Mammary epithelial cell (primary cell): ENCODE measurements at regions not wholly inside any gene's neighbourhood (a gene's known extent, or its start where the extent isn't known, plus 50 kb on each side); places are given as distances from the start of the nearest gene placed in this dataset.

ENCODE experiments used
- CTCF ChIP-seq, 2 donors: IDR thresholded peaks in 1 of 2; conservative IDR thresholded peaks in 1 of 2; 2 replicates each; pipeline ENCODE4 v1.5.1; 2011 to 2012; ENCODE audit warnings: inconsistent platforms in 2 of 2, low read length in 2 of 2, mild to moderate bottlenecking in 2 of 2, control low read depth in 1 of 2, low read depth in 1 of 2; ENCODE audit not compliant: insufficient read depth in 1 of 2; ENCODE audit errors: extremely low read depth in 1 of 2
- EZH2 ChIP-seq: IDR thresholded peaks from 2 replicates; pipeline ENCODE4 v1.6.1; 2012; ENCODE audit warnings: low read length, inconsistent platforms, borderline replicate concordance

- TF ChIP-seq CTCF (conservative IDR thresholded peaks at IDR 0.05 in 1 of 2, IDR thresholded peaks at IDR 0.05 in 1 of 2; ENCODE audit: extremely low read depth in 1 of 2, insufficient read depth in 1 of 2, low read depth in 1 of 2, low read length in 2 of 2): no peak
- no peak for TF ChIP-seq EZH2
Observed at GRCh38 chr1:229063154-229063773, 207.6 kb upstream of the RAB4A start.
